GM08714 (cell line): ENCODE measurements at regions not wholly inside any gene's neighbourhood (a gene's known extent, or its start where the extent isn't known, plus 50 kb on each side); places are given as distances from the start of the nearest gene placed in this dataset.
"Not testable (repeated sequence)": the region's sequence is repeated elsewhere in the genome, so short reads cannot be mapped to it uniquely, and the experiment has no call there.

ENCODE experiments used
- H3K4me3 ChIP-seq: fragments of 200-500 bp; sonication (Bioruptor generic); 2 replicates; pipeline ENCODE4 v1.5.1; 2014; ENCODE audit warnings: mild to moderate bottlenecking, low read length, inconsistent platforms
- ZNF274 ChIP-seq: IDR thresholded peaks from 2 replicates; pipeline ENCODE4 v1.6.1; 2012; ENCODE audit warnings: mild to moderate bottlenecking, low read depth, low read length

- H3K4me3 ChIP-seq = no peak overlapping the region
- TF ChIP-seq ZNF274 = no peak
These were observed 166.4 kb downstream of the TRIML1 start for GRCh38 chr4:188305690-188306089.

GRCh38 chr4:188307591-188307990 lies 168.3 kb downstream of the TRIML1 start:
- TF ChIP-seq ZNF274 = no peak
- H3K4me3 ChIP-seq = no peak overlapping the region

GRCh38 chr4:188308142-188308541 lies 168.9 kb downstream of the TRIML1 start:
- no peak overlapping the region for H3K4me3 ChIP-seq
- no peak for TF ChIP-seq ZNF274

- H3K4me3 ChIP-seq = no peak overlapping the region
- TF ChIP-seq ZNF274 = no peak
These were observed 177.2 kb downstream of the TRIML1 start for GRCh38 chr4:188316391-188316790.

GRCh38 chr4:188328966-188329365 lies 189.7 kb downstream of the TRIML1 start:
- H3K4me3 ChIP-seq = no peak overlapping the region
- TF ChIP-seq ZNF274 = no peak

- no peak for TF ChIP-seq ZNF274
- no peak overlapping the region for H3K4me3 ChIP-seq
These were observed 190.3 kb downstream of the TRIML1 start for GRCh38 chr4:188329521-188329920.

GRCh38 chr4:188332265-188332664 lies 193.0 kb downstream of the TRIML1 start:
- TF ChIP-seq ZNF274 = no peak
- H3K4me3 ChIP-seq = no peak overlapping the region

GRCh38 chr4:188336891-188337290 lies 197.7 kb downstream of the TRIML1 start:
- no peak overlapping the region for H3K4me3 ChIP-seq
- TF ChIP-seq ZNF274 = no peak

GRCh38 chr4:188341428-188341827 lies 202.2 kb downstream of the TRIML1 start:
- H3K4me3 ChIP-seq = no peak overlapping the region
- TF ChIP-seq ZNF274 = no peak

GRCh38 chr4:188346171-188346809 lies 207.0 kb downstream of the TRIML1 start:
- no peak overlapping the region for H3K4me3 ChIP-seq
- no peak for TF ChIP-seq ZNF274

GRCh38 chr4:188347339-188347738 lies 208.1 kb downstream of the TRIML1 start:
- no peak for TF ChIP-seq ZNF274

GRCh38 chr4:188349569-188349968 lies 210.3 kb downstream of the TRIML1 start:
- H3K4me3 ChIP-seq = not testable (repeated sequence)

More at GRCh38 chr4:188347339-188347738, 208.1 kb downstream of the TRIML1 start:
- no peak overlapping the region for H3K4me3 ChIP-seq

- TF ChIP-seq ZNF274 = no peak
- H3K4me3 ChIP-seq = no peak overlapping the region
These were observed 224.0 kb downstream of the TRIML1 start for GRCh38 chr4:188363196-188363595.

- no peak for TF ChIP-seq ZNF274
- no peak overlapping the region for H3K4me3 ChIP-seq
These were observed 231.5 kb downstream of the TRIML1 start for GRCh38 chr4:188370777-188371176.

GRCh38 chr4:188372058-188372457 lies 232.8 kb downstream of the TRIML1 start:
- TF ChIP-seq ZNF274 = no peak
- H3K4me3 ChIP-seq = no peak overlapping the region

- H3K4me3 ChIP-seq = no peak overlapping the region
- TF ChIP-seq ZNF274 = no peak
These were observed 233.6 kb downstream of the TRIML1 start for GRCh38 chr4:188372829-188373228.
